ENCODE measurements at regions not wholly inside any gene's neighbourhood (a gene's known extent, or its start where the extent isn't known, plus 50 kb on each side); places are given as distances from the start of the nearest gene placed in this dataset.

- H3K4me1 ChIP-seq = no peaks in the 10 kb centered on the region
- ChIA-PET POLR2A (no interaction called here), CTCF (no interaction called here)
- FAIRE-seq (no peak), ATAC-seq (no peak), DNase-seq (ENCODE audit: low read depth in 1 of 2, low spot score in 1 of 2) (no peak)
- TF ChIP-seq RNF2 (IDR thresholded peaks at IDR 0.05; ENCODE audit: borderline replicate concordance, low read depth) (no peak), CEBPB (IDR thresholded peaks at IDR 0.05) (no peak), SMC3 (IDR thresholded peaks at IDR 0.05) (no peak), KDM1A (IDR thresholded peaks at IDR 0.05; ENCODE audit: low read depth) (no peak), HES2 (IDR thresholded peaks at IDR 0.05) (no peak), POLR2A (IDR thresholded peaks at IDR 0.05; ENCODE audit: low read length) (no peak), ESRRA (IDR thresholded peaks at IDR 0.05; ENCODE audit: borderline replicate concordance, low read length) (no peak), EP300 (IDR thresholded peaks at IDR 0.05) (no peak), HEYL (CRISPR knock-in tag; IDR thresholded peaks at IDR 0.05) (no peak)
- 6% methylated on average over 5 of the region's 5 CpGs for WGBS (ENCODE audit: missing lambda C conversion rate)
- no peaks in the 10 kb centered on the region for H3K9me3 ChIP-seq
- no peak overlapping the region for H3K4me2 ChIP-seq
- no peak overlapping the region for H3K27ac ChIP-seq
- no peak overlapping the region for H3K4me3 ChIP-seq
These were observed 919.6 kb upstream of the MAP3K7 start for GRCh38 chr6:91506509-91506908.

- H3K4me1 ChIP-seq = no peaks in the 10 kb centered on the region
- FAIRE-seq = no peak
- H3K9me3 ChIP-seq = no peaks in the 10 kb centered on the region
- ATAC-seq = no peak
- DNase-seq (ENCODE audit: low read depth in 1 of 2, low spot score in 1 of 2) = no peak
- no peak overlapping the region for H3K4me3 ChIP-seq
- ChIA-PET POLR2A (no interaction called here), CTCF (no interaction called here)
- TF ChIP-seq ZC3H11A (IDR thresholded peaks at IDR 0.05) = no peak
- TF ChIP-seq USF2 (IDR thresholded peaks at IDR 0.05) = no peak
- no peak for TF ChIP-seq HEYL (CRISPR knock-in tag; IDR thresholded peaks at IDR 0.05)
- TF ChIP-seq CTCF (IDR thresholded peaks at IDR 0.05) = no peak
- no peak overlapping the region for H3K27ac ChIP-seq
- no peak overlapping the region for H3K4me2 ChIP-seq
These were observed 918.3 kb upstream of the MAP3K7 start for GRCh38 chr6:91505199-91505598.

- Histone ChIP-seq H3K4me1 (no peaks in the 10 kb centered on the region), H3K9me3 (no peaks in the 10 kb centered on the region), H3K27ac (no peak overlapping the region), H3K4me2 (no peak overlapping the region), H3K4me3 (no peak overlapping the region)
- WGBS (ENCODE audit: missing lambda C conversion rate) = 13% methylated on average over 4 of the region's 4 CpGs
- CTCF ChIA-PET = no interaction called here
- POLR2A ChIA-PET = no interaction called here
- no peak for TF ChIP-seq FOSL2 (IDR thresholded peaks at IDR 0.05)
- no peak for TF ChIP-seq FOSL2 (CRISPR knock-in tag; IDR thresholded peaks at IDR 0.05)
- TF ChIP-seq ZSCAN20 (CRISPR knock-in tag; IDR thresholded peaks at IDR 0.05) = no peak
- ATAC-seq (no peak), DNase-seq (ENCODE audit: low read depth in 1 of 2, low spot score in 1 of 2) (no peak), FAIRE-seq (no peak)
These were observed 915.1 kb upstream of the MAP3K7 start for GRCh38 chr6:91501930-91502329.

- no peak for ATAC-seq
- no peaks in the 10 kb centered on the region for H3K4me1 ChIP-seq
- H3K4me3 ChIP-seq = no peak overlapping the region
- WGBS (ENCODE audit: missing lambda C conversion rate) = 2% methylated on average over 1 of the region's 1 CpG
- POLR2A ChIA-PET = no interaction called here
- no peak overlapping the region for H3K4me2 ChIP-seq
- no peak overlapping the region for H3K27ac ChIP-seq
- no peak for FAIRE-seq
- no peak for DNase-seq (ENCODE audit: low read depth in 1 of 2, low spot score in 1 of 2)
- no peaks in the 10 kb centered on the region for H3K9me3 ChIP-seq
- CTCF ChIA-PET = no interaction called here
- TF ChIP-seq EP300 (IDR thresholded peaks at IDR 0.05) (no peak), NFE2L2 (conservative IDR thresholded peaks at IDR 0.05; ENCODE audit: low read length) (no peak), EHF (CRISPR knock-in tag; IDR thresholded peaks at IDR 0.05) (no peak), ZNF302 (CRISPR knock-in tag; IDR thresholded peaks at IDR 0.05) (no peak), ATOH8 (CRISPR knock-in tag; IDR thresholded peaks at IDR 0.05; ENCODE audit: low read depth) (no peak), ZSCAN20 (CRISPR knock-in tag; IDR thresholded peaks at IDR 0.05) (no peak), GATA3 (IDR thresholded peaks at IDR 0.05; ENCODE audit: borderline replicate concordance) (no peak), CBX8 (IDR thresholded peaks at IDR 0.05) (no peak), ESRRA (IDR thresholded peaks at IDR 0.05; ENCODE audit: borderline replicate concordance, low read length) (no peak), SREBF2 (IDR thresholded peaks at IDR 0.05) (no peak), CBX2 (IDR thresholded peaks at IDR 0.05; ENCODE audit: borderline replicate concordance, low read depth) (no peak), HOXB5 (CRISPR knock-in tag; IDR thresholded peaks at IDR 0.05) (no peak), NR3C1 (IDR thresholded peaks at IDR 0.05) (no peak), HMGXB4 (CRISPR knock-in tag; IDR thresholded peaks at IDR 0.05; ENCODE audit: borderline replicate concordance) (no peak), FOXS1 (CRISPR knock-in tag; IDR thresholded peaks at IDR 0.05) (no peak), RNF2 (IDR thresholded peaks at IDR 0.05; ENCODE audit: borderline replicate concordance, low read depth) (no peak), EHMT2 (IDR thresholded peaks at IDR 0.05; ENCODE audit: low read depth) (no peak), PHF8 (IDR thresholded peaks at IDR 0.05; ENCODE audit: borderline replicate concordance, low read depth) (no peak)
These were observed 913.9 kb upstream of the MAP3K7 start for GRCh38 chr6:91500689-91501303.
